Activated T-helper 17 cell treated with anti-CD3 and anti-CD28 coated beads, Interleukin-2, amount 50 U/mL, for 72 hours (primary cell): ENCODE measurements at regions not wholly inside any gene's neighbourhood (a gene's known extent, or its start where the extent isn't known, plus 50 kb on each side); places are given as distances from the start of the nearest gene placed in this dataset.
"Not testable (repeated sequence)": the region's sequence is repeated elsewhere in the genome, so short reads cannot be mapped to it uniquely, and the experiment has no call there.

Experiments used
- ATAC-seq: fragments of 150-1000 bp; cut with Tn5 transposase; replicated peaks from 2 replicates; pipeline ENCODE4 v1.10.0; 2021; ENCODE audit warnings: mild to moderate bottlenecking, moderate library complexity
- H3K27ac Mint-ChIP-seq: one replicate; pipeline ENCODE4 v1.8.0; 2022; ENCODE audit warnings: mixed read lengths
- H3K27me3 Mint-ChIP-seq: one replicate; pipeline ENCODE4 v1.8.0; 2022; ENCODE audit warnings: mixed read lengths
- H3K36me3 Mint-ChIP-seq: one replicate; pipeline ENCODE4 v1.8.0; 2022; ENCODE audit warnings: low read depth, mild to moderate bottlenecking, mixed read lengths
- H3K4me1 Mint-ChIP-seq: one replicate; pipeline ENCODE4 v1.8.0; 2022; ENCODE audit warnings: mixed read lengths
- H3K4me3 Mint-ChIP-seq: one replicate; pipeline ENCODE4 v1.8.0; 2022; ENCODE audit warnings: mild to moderate bottlenecking, mixed read lengths
- H3K9me3 Mint-ChIP-seq: one replicate; pipeline ENCODE4 v1.8.0; 2022; ENCODE audit warnings: mixed read lengths

DNA sequence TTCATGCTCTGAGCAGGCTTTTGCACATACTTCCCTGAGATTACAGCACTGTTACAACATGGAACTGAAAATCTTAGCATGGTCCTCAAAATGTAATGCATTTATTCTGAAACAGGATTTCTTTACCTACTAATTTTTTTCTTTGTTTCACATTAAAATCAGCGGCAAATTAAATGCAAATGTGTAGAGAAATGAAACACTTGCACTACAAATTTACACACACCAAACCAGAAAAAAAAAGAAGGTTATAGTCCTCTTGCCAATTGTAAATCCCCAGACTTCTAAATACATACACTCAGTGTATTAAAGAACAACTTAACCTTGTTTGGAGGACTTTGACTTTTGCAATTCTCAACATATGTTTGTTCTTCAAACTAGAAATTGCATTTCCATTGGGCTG, 210.9 kb upstream of the TBX18 start:
- peaks cover 10% of the 10 kb centered on the region for H3K9me3 Mint-ChIP-seq
- no peaks in the 10 kb centered on the region for H3K4me1 Mint-ChIP-seq
- no peaks in the 10 kb centered on the region for H3K27me3 Mint-ChIP-seq
- H3K36me3 Mint-ChIP-seq: no peaks in the 10 kb centered on the region
- no peak for ATAC-seq
- no peak overlapping the region for H3K27ac Mint-ChIP-seq
- no peak overlapping the region for H3K4me3 Mint-ChIP-seq

DNA sequence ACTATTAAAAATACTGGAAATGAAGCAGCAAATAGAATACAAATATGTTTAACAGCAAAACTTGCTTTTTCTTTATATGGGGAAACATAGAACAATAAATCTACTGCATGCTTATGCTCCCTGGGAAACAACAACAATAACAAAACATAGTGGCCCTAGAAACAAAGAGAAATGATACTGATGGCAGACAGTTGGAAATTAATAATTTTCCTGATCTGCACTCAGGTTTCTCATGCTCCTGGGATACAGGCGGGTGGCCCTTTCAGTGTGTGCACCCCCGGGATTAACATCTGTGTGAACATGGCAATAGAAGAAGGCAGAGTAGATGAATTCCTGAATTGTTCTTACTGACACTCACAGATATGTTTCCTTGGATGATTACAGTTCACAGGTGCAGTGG, 209.2 kb upstream of the TBX18 start:
- Mint-ChIP-seq H3K27ac (no peak overlapping the region), H3K4me1 (no peaks in the 10 kb centered on the region), H3K4me3 (no peak overlapping the region), H3K9me3 (peaks cover 11% of the 10 kb centered on the region), H3K27me3 (no peaks in the 10 kb centered on the region), H3K36me3 (no peaks in the 10 kb centered on the region)
- ATAC-seq: no peak

DNA sequence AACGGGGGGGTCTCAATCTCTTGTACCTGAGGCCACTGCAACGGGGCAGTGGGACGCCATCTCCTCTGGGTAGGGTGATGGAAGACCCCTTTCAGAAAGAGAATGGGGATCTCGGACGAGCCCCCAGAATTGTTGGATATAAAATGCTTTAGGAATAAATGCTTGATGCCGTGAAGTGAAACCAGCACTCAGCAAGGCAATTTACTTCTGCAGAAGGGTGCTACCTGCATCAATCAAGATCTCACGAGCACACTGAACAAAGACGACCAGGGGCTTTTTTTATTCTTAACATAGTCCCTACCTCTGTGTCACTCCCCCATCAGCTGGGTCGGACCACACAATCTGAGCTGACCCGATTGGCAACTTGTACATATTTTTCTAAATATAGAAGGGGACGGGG, 203.6 kb upstream of the TBX18 start:
- H3K9me3 Mint-ChIP-seq: peaks cover 28% of the 10 kb centered on the region
- H3K4me3 Mint-ChIP-seq: no peak overlapping the region
- H3K36me3 Mint-ChIP-seq: no peaks in the 10 kb centered on the region
- H3K4me1 Mint-ChIP-seq: no peaks in the 10 kb centered on the region
- no peaks in the 10 kb centered on the region for H3K27me3 Mint-ChIP-seq
- H3K27ac Mint-ChIP-seq: no peak overlapping the region
- ATAC-seq: no peak

DNA sequence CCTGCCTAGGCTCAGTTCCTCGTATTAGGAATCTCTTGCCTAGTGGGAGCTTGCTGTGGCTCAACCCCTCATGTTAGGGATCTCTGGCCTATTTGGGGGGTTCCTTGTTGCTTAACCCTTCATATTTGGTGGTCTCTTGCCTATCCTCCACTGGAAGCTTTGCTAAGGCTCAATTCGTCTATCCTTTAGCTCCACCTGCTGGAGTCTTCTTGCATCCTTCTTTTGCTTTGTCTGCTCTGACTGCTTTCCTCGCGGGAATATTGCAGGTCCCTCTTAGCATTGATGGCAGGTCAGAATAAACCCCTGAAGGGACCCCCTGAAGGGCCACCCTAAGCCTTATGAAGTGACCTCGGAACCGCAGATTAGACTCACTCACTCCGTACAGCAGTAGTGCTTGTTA, 203.0 kb upstream of the TBX18 start:
- peaks cover 28% of the 10 kb centered on the region for H3K9me3 Mint-ChIP-seq
- ATAC-seq: no peak
- no peak overlapping the region for H3K4me3 Mint-ChIP-seq
- H3K36me3 Mint-ChIP-seq: no peaks in the 10 kb centered on the region
- H3K4me1 Mint-ChIP-seq: no peaks in the 10 kb centered on the region
- H3K27ac Mint-ChIP-seq: no peak overlapping the region
- H3K27me3 Mint-ChIP-seq: no peaks in the 10 kb centered on the region

DNA sequence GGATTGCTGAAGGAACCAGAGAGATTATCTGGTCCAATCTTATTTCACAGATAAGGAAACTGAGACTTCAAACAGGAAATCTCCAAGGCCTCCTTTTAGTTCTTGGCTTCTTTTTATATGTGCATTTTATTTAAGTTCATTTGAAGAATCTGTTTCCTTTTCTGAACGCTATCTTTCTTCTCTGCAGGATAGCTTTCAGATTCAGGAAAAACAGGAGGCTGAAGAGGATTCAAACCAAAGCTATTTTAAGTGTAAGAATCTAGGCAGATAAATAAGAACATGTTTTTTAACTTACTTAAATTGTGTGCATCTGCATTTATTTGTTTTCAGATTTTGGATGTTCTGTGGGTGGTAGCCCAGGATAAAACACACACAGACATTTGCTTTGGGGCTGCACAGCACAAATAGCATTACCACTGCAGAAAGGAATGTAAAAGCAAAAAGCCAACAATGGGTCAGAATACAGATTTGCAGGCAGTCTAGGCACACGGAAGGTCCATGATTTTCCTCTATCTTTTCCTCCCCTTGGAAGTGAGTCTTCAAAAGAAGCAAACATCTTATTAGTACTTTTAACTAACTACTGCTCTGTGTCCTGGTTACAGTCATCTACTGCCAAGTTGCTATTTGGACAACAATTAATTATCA, 188.8 kb upstream of the TBX18 start:
- ATAC-seq: no peak
- H3K27ac Mint-ChIP-seq: no peak overlapping the region
- H3K36me3 Mint-ChIP-seq: no peaks in the 10 kb centered on the region
- H3K4me3 Mint-ChIP-seq: no peak overlapping the region
- peaks cover 3% of the 10 kb centered on the region for H3K9me3 Mint-ChIP-seq
- H3K27me3 Mint-ChIP-seq: no peaks in the 10 kb centered on the region
- no peaks in the 10 kb centered on the region for H3K4me1 Mint-ChIP-seq

DNA sequence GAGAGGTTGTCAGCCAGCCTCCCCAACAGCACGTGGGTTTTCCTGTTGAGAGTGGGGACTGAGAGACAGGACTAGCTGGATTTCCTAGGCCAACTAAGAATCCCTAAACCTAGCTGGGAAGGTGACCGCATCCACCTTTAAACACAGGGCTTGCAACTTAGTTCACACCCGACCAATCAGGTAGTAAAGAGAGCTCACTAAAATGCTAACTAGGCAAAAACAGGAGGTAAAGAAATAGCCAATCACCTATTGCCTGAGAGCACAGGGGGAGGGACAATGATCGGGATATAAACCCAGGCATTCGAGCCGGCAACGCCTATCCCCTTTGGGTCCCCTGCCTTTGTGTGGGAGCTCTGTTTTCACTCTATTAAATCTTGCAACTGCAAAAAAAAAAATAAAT, 180.5 kb upstream of the TBX18 start:
- H3K27ac Mint-ChIP-seq, H3K27me3 Mint-ChIP-seq, H3K9me3 Mint-ChIP-seq, H3K4me1 Mint-ChIP-seq, H3K36me3 Mint-ChIP-seq, H3K4me3 Mint-ChIP-seq, ATAC-seq: not testable (repeated sequence)

DNA sequence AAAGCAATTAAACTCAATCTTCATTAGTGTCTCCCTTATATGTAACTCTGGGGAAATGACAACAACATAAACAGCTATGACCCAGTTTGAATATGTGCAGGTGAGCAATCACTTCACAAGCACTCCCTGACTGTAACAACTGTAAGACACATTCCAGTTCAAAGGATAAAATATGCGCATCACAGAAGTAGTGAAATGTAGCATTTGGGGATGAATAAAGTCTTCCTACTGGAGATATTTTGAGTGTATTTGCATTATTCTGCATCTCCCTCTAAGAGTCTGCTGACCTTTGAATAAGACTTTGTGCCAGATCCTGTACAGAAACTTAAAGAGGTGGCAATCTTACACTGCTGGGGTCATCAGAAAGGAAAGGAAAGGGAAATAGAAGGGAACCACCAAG, 179.5 kb upstream of the TBX18 start:
- no peak for ATAC-seq
- Mint-ChIP-seq H3K4me1 (no peaks in the 10 kb centered on the region), H3K27ac (no peak overlapping the region)

DNA sequence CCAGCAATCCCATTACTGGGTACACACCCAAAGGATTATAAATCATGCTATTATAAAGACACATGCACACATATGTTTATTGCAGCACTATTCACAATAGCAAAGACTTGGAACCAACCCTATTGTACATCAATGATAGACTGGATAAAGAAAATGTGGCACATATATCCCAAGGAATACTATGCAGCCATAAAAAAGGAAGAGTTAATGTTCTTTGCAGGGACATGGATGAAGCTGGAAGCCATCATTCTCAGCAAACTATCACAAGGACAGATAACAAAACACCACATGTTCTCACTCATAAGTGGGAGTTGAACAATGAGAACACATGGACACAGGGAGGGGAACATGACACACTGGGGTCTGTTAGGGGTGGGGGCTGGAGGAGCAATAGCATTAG, 177.2 kb upstream of the TBX18 start:
- not testable (repeated sequence) for H3K27me3 Mint-ChIP-seq, H3K36me3 Mint-ChIP-seq, H3K27ac Mint-ChIP-seq, H3K4me1 Mint-ChIP-seq, ATAC-seq, H3K9me3 Mint-ChIP-seq, H3K4me3 Mint-ChIP-seq

More for the DNA sequence above, 179.5 kb upstream of the TBX18 start:
- H3K36me3 Mint-ChIP-seq: no peaks in the 10 kb centered on the region
- H3K4me3 Mint-ChIP-seq: no peak overlapping the region
- H3K9me3 Mint-ChIP-seq: peaks cover 7% of the 10 kb centered on the region
- H3K27me3 Mint-ChIP-seq: no peaks in the 10 kb centered on the region

DNA sequence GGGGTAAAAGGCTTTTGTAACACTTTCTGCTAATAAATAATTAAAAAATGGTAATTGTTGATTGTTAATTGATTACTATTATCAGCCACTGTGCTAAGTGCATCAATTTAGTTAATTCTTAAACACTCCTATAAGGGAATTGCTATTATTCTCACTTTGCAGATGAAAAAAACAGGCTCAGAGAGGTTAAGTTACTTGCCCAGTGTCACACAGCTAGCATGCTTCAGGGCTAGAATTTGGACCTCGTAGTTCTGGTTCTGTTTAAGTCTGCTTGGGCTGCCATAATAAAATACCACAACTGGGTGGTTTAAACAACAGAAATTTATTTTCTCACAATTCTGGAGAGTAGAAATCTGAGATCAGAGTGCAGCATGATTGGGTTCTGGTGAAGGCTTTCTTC, 164.8 kb upstream of the TBX18 start:
- no peaks in the 10 kb centered on the region for H3K27me3 Mint-ChIP-seq
- peaks cover 3% of the 10 kb centered on the region for H3K9me3 Mint-ChIP-seq
- no peaks in the 10 kb centered on the region for H3K36me3 Mint-ChIP-seq
- ATAC-seq: no peak
- no peaks in the 10 kb centered on the region for H3K4me1 Mint-ChIP-seq
- no peak overlapping the region for H3K27ac Mint-ChIP-seq
- H3K4me3 Mint-ChIP-seq: no peak overlapping the region

DNA sequence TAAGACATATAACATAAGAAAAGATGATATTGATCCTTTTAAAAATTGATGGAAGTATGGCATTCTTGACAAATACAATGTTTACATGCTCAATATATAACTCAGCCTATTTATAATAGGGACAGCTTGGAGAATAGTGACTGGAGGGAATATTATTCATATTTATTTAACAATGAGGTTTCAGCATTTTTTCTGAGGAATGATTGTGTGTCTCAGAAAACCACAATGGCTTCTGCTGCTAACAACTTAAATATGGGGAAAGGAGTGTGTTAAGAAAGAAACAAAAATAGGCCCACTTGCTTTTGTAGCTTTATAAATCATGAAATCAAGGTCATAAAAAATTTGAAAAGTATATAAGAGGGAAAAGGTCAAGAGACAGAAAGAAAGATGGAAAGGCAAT, 163.2 kb upstream of the TBX18 start:
- Mint-ChIP-seq H3K4me3 (no peak overlapping the region), H3K36me3 (no peaks in the 10 kb centered on the region), H3K4me1 (no peaks in the 10 kb centered on the region), H3K27me3 (no peaks in the 10 kb centered on the region), H3K9me3 (peaks cover 3% of the 10 kb centered on the region), H3K27ac (no peak overlapping the region)
- no peak for ATAC-seq

DNA sequence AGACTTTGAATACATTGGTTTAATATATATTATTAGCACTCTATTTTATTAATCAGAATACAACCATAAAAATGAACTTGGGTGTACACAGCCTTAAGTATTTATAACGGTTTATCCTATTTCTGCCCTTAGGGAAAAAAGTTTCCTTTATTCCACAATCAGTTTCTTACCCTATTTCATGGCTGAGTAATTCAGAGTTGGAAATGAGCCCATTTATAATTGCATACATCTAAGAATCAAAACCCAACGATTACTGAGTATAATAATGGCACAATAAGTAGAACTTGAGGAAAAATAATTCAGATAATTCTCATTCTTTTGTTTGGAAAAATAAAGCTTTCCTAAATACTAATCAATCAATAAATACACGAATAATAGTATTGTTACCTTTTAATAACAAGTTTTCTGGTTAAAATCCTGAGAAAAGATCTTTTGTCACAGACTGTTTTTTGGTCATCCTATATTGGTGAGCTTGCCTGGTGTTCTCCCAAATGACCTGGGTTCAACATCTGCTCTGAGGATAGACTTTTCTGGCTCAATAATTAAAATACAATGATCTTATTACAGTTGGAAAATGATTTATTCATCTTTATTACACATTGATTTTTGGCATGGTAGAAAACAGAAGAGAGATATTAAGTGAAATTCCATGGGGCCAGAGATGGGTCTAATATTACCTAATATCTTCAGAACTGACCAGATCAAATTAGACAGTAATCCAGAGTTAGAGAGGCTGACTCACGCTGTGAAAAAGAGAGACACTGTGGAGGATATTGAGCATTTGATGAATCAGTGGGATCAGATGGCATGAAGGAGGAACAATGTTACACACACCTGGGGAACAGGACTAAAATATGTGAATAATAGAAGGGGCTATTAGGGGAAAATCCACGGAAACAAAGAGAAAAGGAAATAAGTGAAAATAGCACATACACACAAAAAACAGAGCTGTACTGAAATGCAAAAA, 162.1 kb upstream of the TBX18 start:
- ATAC-seq: no peak
- Mint-ChIP-seq H3K27me3 (no peaks in the 10 kb centered on the region), H3K4me1 (no peaks in the 10 kb centered on the region), H3K4me3 (no peak overlapping the region), H3K36me3 (no peaks in the 10 kb centered on the region), H3K9me3 (peaks cover 3% of the 10 kb centered on the region), H3K27ac (no peak overlapping the region)

DNA sequence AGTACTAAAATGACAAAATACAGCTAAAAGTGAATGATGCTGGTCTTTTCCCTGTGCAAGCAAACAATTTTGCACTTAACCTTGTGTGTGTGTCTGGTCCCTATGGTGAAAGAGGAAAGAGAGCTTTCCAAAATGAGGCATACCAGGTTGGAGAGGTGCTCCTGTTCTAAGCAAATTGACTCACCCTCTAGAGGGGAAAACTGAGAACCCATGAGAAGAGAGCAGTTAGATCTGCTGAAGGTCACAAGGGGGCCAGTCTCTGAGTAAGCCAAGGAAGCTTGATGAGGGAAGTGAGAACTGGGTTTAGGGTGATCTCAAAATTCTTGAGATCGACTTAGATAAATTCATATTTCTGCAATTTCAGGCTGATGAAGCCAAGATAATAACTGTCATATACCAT, 157.5 kb upstream of the TBX18 start:
- peaks cover 6% of the 10 kb centered on the region for H3K9me3 Mint-ChIP-seq
- H3K27ac Mint-ChIP-seq: no peak overlapping the region
- ATAC-seq: no peak
- no peak overlapping the region for H3K4me3 Mint-ChIP-seq
- no peaks in the 10 kb centered on the region for H3K36me3 Mint-ChIP-seq
- H3K4me1 Mint-ChIP-seq: no peaks in the 10 kb centered on the region
- H3K27me3 Mint-ChIP-seq: no peaks in the 10 kb centered on the region

DNA sequence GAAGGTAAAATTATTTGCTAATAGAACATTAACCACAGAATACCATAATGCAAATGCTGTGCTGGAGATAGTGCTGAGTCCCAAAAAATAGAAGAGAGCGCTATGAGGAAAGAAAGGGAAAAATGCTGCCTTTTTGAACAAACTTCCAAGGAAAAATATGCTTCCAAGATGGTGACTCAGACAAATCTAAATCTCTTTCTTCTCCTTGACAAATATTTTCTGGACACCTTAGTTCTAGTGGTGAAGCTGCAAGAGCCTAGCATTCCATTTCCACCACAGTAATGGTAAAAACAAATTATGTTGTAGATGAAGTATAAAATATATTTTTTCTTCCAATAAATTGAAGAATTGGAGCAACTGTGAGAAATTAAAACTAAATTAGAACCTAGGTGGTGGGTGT, 155.6 kb upstream of the TBX18 start:
- ATAC-seq: no peak
- H3K4me1 Mint-ChIP-seq: no peaks in the 10 kb centered on the region
- peaks cover 6% of the 10 kb centered on the region for H3K9me3 Mint-ChIP-seq
- no peak overlapping the region for H3K27ac Mint-ChIP-seq
- no peaks in the 10 kb centered on the region for H3K27me3 Mint-ChIP-seq
- no peaks in the 10 kb centered on the region for H3K36me3 Mint-ChIP-seq
- no peak overlapping the region for H3K4me3 Mint-ChIP-seq

DNA sequence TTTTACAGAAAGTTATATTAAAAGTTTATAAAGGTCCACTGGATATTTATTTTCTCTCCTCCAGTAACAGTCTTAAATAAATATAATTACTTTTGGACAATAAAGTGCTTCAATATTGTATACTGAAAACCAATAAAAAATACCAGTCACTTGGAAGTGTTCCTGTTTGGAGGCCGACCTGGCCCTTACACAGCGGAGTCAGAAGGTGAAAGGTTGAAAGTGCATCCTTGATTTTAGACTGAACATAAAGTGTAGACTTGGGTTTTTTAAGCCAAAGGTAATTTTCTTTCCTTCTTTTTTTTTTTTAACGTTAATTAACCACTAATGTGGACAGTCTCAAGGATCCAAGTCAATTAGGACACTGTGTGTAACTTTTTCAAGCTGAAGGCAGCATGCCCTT, 152.3 kb upstream of the TBX18 start:
- Mint-ChIP-seq H3K4me1 (no peaks in the 10 kb centered on the region), H3K4me3 (no peak overlapping the region), H3K27ac (no peak overlapping the region), H3K9me3 (peaks cover 6% of the 10 kb centered on the region), H3K36me3 (no peaks in the 10 kb centered on the region), H3K27me3 (no peaks in the 10 kb centered on the region)
- no peak for ATAC-seq
